BJ (cell line): ENCODE measurements at regions not wholly inside any gene's neighbourhood (a gene's known extent, or its start where the extent isn't known, plus 50 kb on each side); places are given as distances from the start of the nearest gene placed in this dataset. TPM values are rescaled to one million over a fixed set of nuclear protein-coding genes. Genes with fewer than 3 reads are reported as not detected.

Source experiments
- CTCF ChIA-PET: fragments of 350-600 bp; formaldehyde crosslinking; extraction: SDS; loops from one replicate; lab custom pipeline; 2021; ENCODE audit warnings: antibody characterized with exemption, inconsistent platforms; lab: Yijun Ruan, JAX
- POLR2A ChIA-PET: fragments of 300-600 bp; sonication (Branson Sonifier 250); formaldehyde crosslinking; extraction: SDS; loops from one replicate; lab custom pipeline; 2021; ENCODE audit warnings: antibody characterized with exemption; lab: Charles Lee
- DNase-seq: peaks from one replicate; pipeline ENCODE4 v3.0.0-alpha.2; 2011; ENCODE audit warnings: low read depth
- H3K27me3 ChIP-seq: 2 replicates; pipeline ENCODE4 v1.6.0; 2011; ENCODE audit warnings: low read length; ENCODE audit not compliant: control insufficient read depth, insufficient read depth
- H3K36me3 ChIP-seq: 2 replicates; pipeline ENCODE4 v1.5.1; 2011; ENCODE audit warnings: low read length; ENCODE audit not compliant: control insufficient read depth, insufficient read depth
- H3K4me3 ChIP-seq: 2 replicates; pipeline ENCODE4 v1.5.1; 2011; ENCODE audit warnings: low read depth, mild to moderate bottlenecking, control low read depth, low read length
- CTCF ChIP-seq: IDR thresholded peaks from 2 replicates; pipeline ENCODE4 v1.5.1; 2011; ENCODE audit warnings: low read depth, mild to moderate bottlenecking, control low read depth, inconsistent platforms, low read length, moderate library complexity; ENCODE audit not compliant: insufficient read depth
- small RNA-seq: library from RNA; depleted of rRNA; stranded (forward); fragments of <200 nt; gene quantifications from one replicate; pipeline ENCODE3, GENCODE V24; 2012; ENCODE audit warnings: low replicate concordance, low read depth; ENCODE audit not compliant: insufficient read length

DNA sequence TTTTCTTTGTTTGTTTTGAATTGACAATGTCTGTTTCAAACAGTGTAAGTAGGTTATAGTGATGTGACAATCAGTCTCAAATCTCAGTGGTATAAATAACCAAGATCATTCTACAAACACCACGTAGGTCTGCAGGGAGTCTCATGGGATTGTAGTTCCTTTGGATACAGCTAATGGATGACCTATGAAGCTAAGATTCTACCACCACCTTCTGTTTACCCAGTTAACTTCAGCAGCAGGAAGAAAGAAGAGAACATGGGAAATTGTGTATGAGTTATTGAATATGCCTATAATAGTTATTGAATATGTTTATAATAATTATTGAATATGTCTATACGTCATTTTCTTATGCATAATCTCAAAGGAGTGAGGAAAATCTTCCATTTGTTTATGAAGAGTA, 63.9 kb upstream of the SLITRK5 start:
- ChIA-PET CTCF (no interaction called here), POLR2A (no interaction called here)
- DNase-seq, result no peak
- Histone ChIP-seq H3K4me3 (no peak overlapping the region), H3K27me3 (no peaks in the 10 kb centered on the region), H3K36me3 (no peaks in the 10 kb centered on the region)
- no peak for TF ChIP-seq CTCF

DNA sequence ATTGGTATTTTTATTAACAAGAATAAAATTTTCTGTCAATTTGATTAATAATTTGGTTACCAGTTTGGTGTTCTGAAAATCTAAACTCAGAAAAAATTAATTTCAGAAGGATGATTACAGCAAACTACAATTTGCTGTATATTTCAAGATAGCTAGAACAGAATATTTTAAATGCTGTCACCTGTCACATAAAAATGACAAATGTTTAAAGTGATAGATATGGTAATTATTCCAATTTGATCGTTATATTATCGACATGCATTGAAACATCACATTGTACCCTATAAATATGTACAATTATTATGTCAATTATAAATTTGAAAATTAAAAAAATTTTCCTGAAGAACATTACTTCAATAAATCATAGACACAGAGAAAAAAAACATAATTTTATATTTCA, 56.9 kb upstream of the SLITRK5 start:
- CTCF ChIA-PET, result no interaction called here
- DNase-seq, result no peak
- TF ChIP-seq CTCF, result no peak
- H3K36me3 ChIP-seq, result no peaks in the 10 kb centered on the region
- H3K4me3 ChIP-seq, result no peak overlapping the region
- no peaks in the 10 kb centered on the region for H3K27me3 ChIP-seq
- POLR2A ChIA-PET, result no interaction called here

Small RNA genes in the stretch of these regions (small RNA-seq; reads per million reads assigned to genes)
- not detected for gene UBBP5
